Duodenal mucosa (tissue), 2 donors: ENCODE measurements at regions not wholly inside any gene's neighbourhood (a gene's known extent, or its start where the extent isn't known, plus 50 kb on each side); places are given as distances from the start of the nearest gene placed in this dataset.

Experiments
- H3K27ac ChIP-seq: one replicate; pipeline ENCODE4 v1.7.0; 2013; ENCODE audit warnings: low read depth, low read length
- H3K27me3 ChIP-seq, 2 donors: one replicate each; pipeline ENCODE4 v1.7.0; 2013; ENCODE audit warnings: low read length in 2 of 2, control low read depth in 1 of 2; ENCODE audit not compliant: insufficient read depth in 2 of 2, control insufficient read depth in 1 of 2
- H3K36me3 ChIP-seq, 2 donors: one replicate each; pipeline ENCODE4 v1.7.0; 2013; ENCODE audit warnings: low read length in 2 of 2, control low read depth in 1 of 2; ENCODE audit not compliant: insufficient read depth in 2 of 2, control insufficient read depth in 1 of 2
- H3K4me1 ChIP-seq, 2 donors: one replicate each; pipeline ENCODE4 v1.7.0; 2013; ENCODE audit warnings: low read length in 2 of 2, control low read depth in 1 of 2; ENCODE audit not compliant: insufficient read depth in 2 of 2, control insufficient read depth in 1 of 2
- H3K4me3 ChIP-seq, 2 donors: one replicate each; pipeline ENCODE4 v1.7.0; 2013; ENCODE audit warnings: low read length in 2 of 2, low read depth in 1 of 2
- H3K9ac ChIP-seq, 2 donors: one replicate each; pipeline ENCODE4 v1.7.0; 2013; ENCODE audit warnings: low read length in 2 of 2, low read depth in 1 of 2
- H3K9me3 ChIP-seq, 2 donors: one replicate each; pipeline ENCODE4 v1.7.0; 2013; ENCODE audit warnings: low read length in 2 of 2, control low read depth in 1 of 2; ENCODE audit not compliant: control insufficient read depth in 1 of 2

- Histone ChIP-seq H3K36me3 (no peaks in the 10 kb centered on the region), H3K27me3 (no peaks in the 10 kb centered on the region), H3K9me3 (no peaks in the 10 kb centered on the region), H3K4me1 (no peaks in the 10 kb centered on the region), H3K4me3 (no peak overlapping the region), H3K9ac (no peak overlapping the region), H3K27ac (no peak overlapping the region)
Measured at GRCh38 chr4:24404281-24404680, 180.1 kb downstream of the DHX15 start.

GRCh38 chr4:24403265-24403664, 181.1 kb downstream of the DHX15 start:
- H3K27me3 ChIP-seq = no peaks in the 10 kb centered on the region
- H3K4me3 ChIP-seq = no peak overlapping the region
- H3K9ac ChIP-seq = no peak overlapping the region
- H3K4me1 ChIP-seq = no peaks in the 10 kb centered on the region
- H3K36me3 ChIP-seq = no peaks in the 10 kb centered on the region
- H3K9me3 ChIP-seq = no peaks in the 10 kb centered on the region
- H3K27ac ChIP-seq = no peak overlapping the region

DNA sequence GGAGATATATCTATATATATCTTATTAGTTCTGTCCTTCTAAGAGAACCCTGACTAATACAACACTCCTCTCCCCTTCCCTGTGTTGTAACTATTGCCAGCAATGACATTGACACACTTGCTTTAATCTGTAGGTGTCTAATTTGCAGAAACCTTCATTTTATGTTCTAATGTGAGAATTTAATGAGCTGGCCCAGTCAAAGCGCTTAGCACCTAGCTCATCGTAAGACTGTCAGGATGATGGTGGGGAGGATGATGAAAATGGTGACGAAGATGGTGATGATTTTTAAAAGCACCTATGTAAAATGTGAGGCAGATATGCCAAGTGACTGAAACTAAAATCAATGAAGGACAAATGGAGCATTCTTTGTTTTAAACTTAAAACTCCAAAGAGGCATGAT, 183.8 kb downstream of the DHX15 start:
- no peaks in the 10 kb centered on the region for H3K36me3 ChIP-seq
- no peak overlapping the region for H3K4me3 ChIP-seq
- no peak overlapping the region for H3K27ac ChIP-seq
- H3K9ac ChIP-seq = no peak overlapping the region
- H3K4me1 ChIP-seq = no peaks in the 10 kb centered on the region
- H3K27me3 ChIP-seq = no peaks in the 10 kb centered on the region
- H3K9me3 ChIP-seq = no peaks in the 10 kb centered on the region

DNA sequence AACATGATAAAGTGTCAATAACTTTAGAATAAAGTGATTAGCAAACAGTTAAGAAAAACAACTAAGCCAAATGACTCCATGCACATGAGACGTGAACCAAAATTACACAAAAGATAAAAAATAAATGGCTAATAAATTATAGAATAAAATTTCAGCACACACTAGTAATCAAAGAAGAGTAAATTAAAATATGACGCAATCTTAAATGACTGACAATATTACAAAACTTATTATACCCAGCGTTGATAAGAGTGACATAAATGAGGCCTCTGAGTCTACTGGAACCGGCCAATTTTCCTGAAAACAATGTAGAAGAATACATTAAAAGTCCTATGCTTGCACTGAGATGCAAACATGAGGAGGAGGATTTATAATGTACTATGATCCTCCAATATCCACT, 187.4 kb downstream of the DHX15 start:
- Histone ChIP-seq H3K9me3 (no peaks in the 10 kb centered on the region), H3K36me3 (no peaks in the 10 kb centered on the region), H3K27me3 (no peaks in the 10 kb centered on the region), H3K4me1 (no peaks in the 10 kb centered on the region), H3K27ac (no peak overlapping the region), H3K4me3 (no peak overlapping the region), H3K9ac (no peak overlapping the region)

DNA sequence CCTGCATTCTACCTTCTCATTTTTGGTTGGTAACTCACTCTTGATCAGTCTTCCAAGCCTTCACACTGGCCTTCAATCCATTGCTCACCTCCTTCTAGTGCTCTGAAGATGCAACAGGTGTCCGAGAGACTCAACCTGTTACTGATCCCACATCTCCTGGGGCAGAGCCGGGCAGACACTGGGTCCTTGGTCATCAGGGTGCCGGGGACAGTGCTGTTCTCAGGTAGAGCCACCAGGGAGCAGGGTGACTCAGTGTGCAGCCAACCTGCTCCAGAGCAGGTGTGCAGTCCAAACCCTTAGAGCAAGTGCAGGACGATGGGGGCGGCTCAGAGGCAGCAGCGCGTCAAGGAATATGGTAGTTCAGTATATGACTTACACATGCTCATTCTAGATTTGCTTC, 188.4 kb downstream of the DHX15 start:
- Histone ChIP-seq H3K9ac (no peak overlapping the region), H3K4me3 (no peak overlapping the region), H3K27ac (no peak overlapping the region), H3K9me3 (no peaks in the 10 kb centered on the region), H3K36me3 (no peaks in the 10 kb centered on the region), H3K4me1 (no peaks in the 10 kb centered on the region), H3K27me3 (no peaks in the 10 kb centered on the region)

- Histone ChIP-seq H3K4me3 (no peak overlapping the region), H3K36me3 (no peaks in the 10 kb centered on the region), H3K27ac (no peak overlapping the region), H3K9me3 (no peaks in the 10 kb centered on the region), H3K27me3 (no peaks in the 10 kb centered on the region), H3K4me1 (no peaks in the 10 kb centered on the region), H3K9ac (no peak overlapping the region)
Measured at GRCh38 chr4:24394041-24394440, 190.3 kb downstream of the DHX15 start.

- no peak overlapping the region for H3K9ac ChIP-seq
Measured at GRCh38 chr4:24392613-24393012, 191.7 kb downstream of the DHX15 start.

GRCh38 chr4:24382381-24382780, 202.0 kb downstream of the DHX15 start:
- Histone ChIP-seq H3K27me3 (no peaks in the 10 kb centered on the region), H3K4me3 (no peak overlapping the region), H3K9ac (no peak overlapping the region), H3K4me1 (no peaks in the 10 kb centered on the region), H3K9me3 (no peaks in the 10 kb centered on the region), H3K27ac (no peak overlapping the region), H3K36me3 (no peaks in the 10 kb centered on the region)

More at GRCh38 chr4:24392613-24393012, 191.7 kb downstream of the DHX15 start:
- no peaks in the 10 kb centered on the region for H3K9me3 ChIP-seq
- H3K36me3 ChIP-seq = no peaks in the 10 kb centered on the region
- H3K27ac ChIP-seq = no peak overlapping the region
- H3K27me3 ChIP-seq = no peaks in the 10 kb centered on the region
- no peaks in the 10 kb centered on the region for H3K4me1 ChIP-seq
- no peak overlapping the region for H3K4me3 ChIP-seq

- H3K27ac ChIP-seq = no peak overlapping the region
Measured at GRCh38 chr4:24380957-24381665, 203.2 kb downstream of the DHX15 start.

DNA sequence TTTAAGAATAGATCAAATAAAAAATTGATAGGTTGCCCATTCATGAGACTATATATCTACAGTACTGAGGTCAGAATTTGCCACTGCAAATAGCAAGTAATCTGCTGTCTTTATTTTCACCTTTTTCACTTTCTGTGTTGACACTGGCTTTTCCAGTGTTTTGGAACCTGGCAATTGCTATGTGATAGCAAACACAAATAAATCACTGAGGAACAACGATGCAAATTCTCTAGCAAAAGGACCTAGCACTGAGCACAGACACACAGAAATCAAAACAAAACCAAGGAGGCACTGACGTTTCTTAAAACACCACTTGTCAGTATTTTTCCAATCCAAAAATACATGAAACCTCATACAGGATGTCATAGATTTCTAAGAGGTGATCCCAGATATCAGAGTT, 210.7 kb downstream of the DHX15 start:
- H3K9ac ChIP-seq = no peak overlapping the region

More at GRCh38 chr4:24380957-24381665, 203.2 kb downstream of the DHX15 start:
- Histone ChIP-seq H3K27me3 (no peaks in the 10 kb centered on the region), H3K4me3 (no peak overlapping the region), H3K9ac (no peak overlapping the region), H3K9me3 (no peaks in the 10 kb centered on the region), H3K4me1 (no peaks in the 10 kb centered on the region), H3K36me3 (no peaks in the 10 kb centered on the region)

More for the DNA sequence above, 210.7 kb downstream of the DHX15 start:
- H3K27ac ChIP-seq = no peak overlapping the region
- no peak overlapping the region for H3K4me3 ChIP-seq
- H3K4me1 ChIP-seq = no peaks in the 10 kb centered on the region
- H3K36me3 ChIP-seq = no peaks in the 10 kb centered on the region
- H3K9me3 ChIP-seq = no peaks in the 10 kb centered on the region
- H3K27me3 ChIP-seq = no peaks in the 10 kb centered on the region
